H1 (cell line): ENCODE measurements at regions not wholly inside any gene's neighbourhood (a gene's known extent, or its start where the extent isn't known, plus 50 kb on each side); places are given as distances from the start of the nearest gene placed in this dataset.

Source experiments
- CTCF ChIA-PET: fragments of 300-600 bp; sonication (Branson Sonifier 250); formaldehyde crosslinking; loops from one replicate; lab custom pipeline; 2021; ENCODE audit not compliant: partially characterized antibody; lab: Charles Lee
- POLR2A ChIA-PET: fragments of 300-600 bp; sonication (Branson Sonifier 250); formaldehyde crosslinking; loops from one replicate; lab custom pipeline; 2021; ENCODE audit warnings: inconsistent platforms; ENCODE audit not compliant: partially characterized antibody; lab: Charles Lee
- DNase-seq, 2 experiments: peaks; one replicate each; pipeline versions ENCODE4 v3.0.0 to v3.0.0-alpha.2; 2010 to 2022; ENCODE audit warnings: low spot score in 2 of 2, low read depth in 1 of 2, mixed read lengths in 1 of 2
- FAIRE-seq: peaks from 2 replicates; lab custom pipeline; 2011; peaks lifted over from hg19 to GRCh38; lab: Jason Lieb, UNC
- H2AFZ ChIP-seq: 2 replicates; pipeline ENCODE4 v1.8.1; 2012; ENCODE audit warnings: low read length, inconsistent platforms
- H2AK5ac ChIP-seq: 2 replicates; pipeline ENCODE4 v1.6.1; 2013; ENCODE audit warnings: low read depth, low read length
- H2BK120ac ChIP-seq: replicated peaks from 2 replicates; pipeline ENCODE3; 2013; ENCODE audit warnings: low read depth, low read length, inconsistent platforms
- H2BK12ac ChIP-seq: 2 replicates; pipeline ENCODE4 v1.6.1; 2013; ENCODE audit warnings: low read depth, low read length
- H2BK15ac ChIP-seq: 2 replicates; pipeline ENCODE4 v1.6.1; 2013; ENCODE audit warnings: low read length
- H2BK20ac ChIP-seq: 2 replicates; pipeline ENCODE4 v1.6.1; 2013; ENCODE audit warnings: low read length
- H2BK5ac ChIP-seq: 2 replicates; pipeline ENCODE4 v1.6.1; 2013; ENCODE audit warnings: low read depth, low read length
- H3K14ac ChIP-seq: 2 replicates; pipeline ENCODE4 v1.6.1; 2013; ENCODE audit warnings: inconsistent platforms; ENCODE audit not compliant: insufficient read length
- H3K18ac ChIP-seq: 2 replicates; pipeline ENCODE4 v1.6.1; 2013; ENCODE audit warnings: low read length; ENCODE audit errors: extremely low read depth
- H3K23ac ChIP-seq: 2 replicates; pipeline ENCODE4 v1.6.1; 2013; ENCODE audit warnings: inconsistent platforms; ENCODE audit not compliant: insufficient read length
- H3K23me2 ChIP-seq: 2 replicates; pipeline ENCODE4 v1.6.1; 2013; ENCODE audit warnings: low read depth, low read length
- H3K27ac ChIP-seq: 2 replicates; pipeline ENCODE4 v1.6.1; 2011; ENCODE audit warnings: low read depth, low read length, inconsistent platforms
- H3K27me3 ChIP-seq, 4 experiments: replicated peaks in 1 of 4; 1 replicate in 1 of 4; 2 replicates in 3 of 4; pipeline versions ENCODE4 v1.6.1 to v1.8.1; 2011 to 2013; ENCODE audit warnings: low read length in 3 of 4, mild to moderate bottlenecking in 3 of 4, inconsistent platforms in 2 of 4, mixed read lengths in 2 of 4, moderate library complexity in 1 of 4; ENCODE audit not compliant: control insufficient read depth in 3 of 4, insufficient read depth in 3 of 4; ENCODE audit errors: extremely low read depth in 1 of 4
- H3K36me3 ChIP-seq, 4 experiments: 2 replicates each; pipeline versions ENCODE4 v1.6.1 to v1.8.1; 2011 to 2013; ENCODE audit warnings: mild to moderate bottlenecking in 4 of 4, low read length in 3 of 4, moderate library complexity in 2 of 4, control low read depth in 1 of 4, inconsistent platforms in 1 of 4; ENCODE audit not compliant: insufficient read depth in 4 of 4, control insufficient read depth in 2 of 4
- H3K4ac ChIP-seq: replicated peaks from 2 replicates; pipeline ENCODE3; 2013; ENCODE audit warnings: low read length, low read depth, mixed read lengths, inconsistent platforms; ENCODE audit not compliant: insufficient read length
- H3K4me1 ChIP-seq, 4 experiments: replicated peaks in 1 of 4; 1 replicate in 1 of 4; 2 replicates in 3 of 4; pipeline versions ENCODE4 v1.6.1 to v1.8.1; 2011 to 2013; ENCODE audit warnings: low read length in 3 of 4, inconsistent platforms in 2 of 4, mixed read lengths in 1 of 4; ENCODE audit not compliant: insufficient read depth in 4 of 4, control insufficient read depth in 3 of 4
- H3K4me2 ChIP-seq, 2 experiments: 2 replicates each; pipeline versions ENCODE4 v1.6.1 to v1.8.1; 2011 to 2013; ENCODE audit warnings: low read depth in 2 of 2, low read length in 2 of 2, control low read depth in 1 of 2, inconsistent platforms in 1 of 2, mild to moderate bottlenecking in 1 of 2; ENCODE audit not compliant: insufficient read depth in 1 of 2
- H3K4me3 ChIP-seq, 4 experiments: fragments of 200-600, 300-600 bp in 1 of 4; sonication (generic), shearing (Covaris generic), sonication (Bioruptor Twin) in 1 of 4; 2 replicates each; pipeline versions ENCODE4 v1.5.1 to v1.8.1; 2011 to 2016; ENCODE audit warnings: low read length in 4 of 4, low read depth in 3 of 4, control low read depth in 2 of 4, inconsistent platforms in 2 of 4, mild to moderate bottlenecking in 2 of 4, mixed read lengths in 1 of 4, moderate library complexity in 1 of 4; ENCODE audit not compliant: insufficient read depth in 2 of 4; ENCODE audit errors: extremely low read depth in 1 of 4
- H3K56ac ChIP-seq: replicated peaks from 2 replicates; pipeline ENCODE3; 2013; ENCODE audit warnings: low read depth, mild to moderate bottlenecking, mixed read lengths, low read length, inconsistent platforms; ENCODE audit not compliant: insufficient read length
- H3K79me1 ChIP-seq: 2 replicates; pipeline ENCODE4 v1.6.1; 2013; ENCODE audit warnings: low read depth, low read length, control low read depth
- H3K79me2 ChIP-seq, 2 experiments: 2 replicates each; pipeline versions ENCODE4 v1.6.1 to v1.8.1; 2012 to 2013; ENCODE audit warnings: low read length in 2 of 2, mild to moderate bottlenecking in 2 of 2, inconsistent platforms in 1 of 2; ENCODE audit not compliant: insufficient read depth in 2 of 2, control insufficient read depth in 1 of 2
- H3K9ac ChIP-seq, 4 experiments: replicated peaks in 1 of 4; 1 replicate in 1 of 4; 2 replicates in 3 of 4; pipeline versions ENCODE4 v1.6.1 to v1.8.1; 2011 to 2013; ENCODE audit warnings: low read depth in 3 of 4, low read length in 3 of 4, control low read depth in 2 of 4, mild to moderate bottlenecking in 2 of 4, moderate library complexity in 2 of 4, inconsistent platforms in 1 of 4; ENCODE audit errors: extremely low read depth in 1 of 4
- H3K9me3 ChIP-seq, 2 experiments: 2 replicates each; pipeline versions ENCODE4 v1.6.1 to v1.8.1; 2012 to 2013; ENCODE audit warnings: mild to moderate bottlenecking in 2 of 2, moderate library complexity in 2 of 2, control low read depth in 1 of 2, inconsistent platforms in 1 of 2, low read depth in 1 of 2, low read length in 1 of 2, mixed read lengths in 1 of 2; ENCODE audit not compliant: insufficient read depth in 2 of 2
- H4K20me1 ChIP-seq, 2 experiments: replicated peaks in 1 of 2; 2 replicates each; pipeline versions ENCODE3 to v1.8.1; 2011 to 2013; ENCODE audit warnings: inconsistent platforms in 2 of 2, low read length in 2 of 2, mild to moderate bottlenecking in 1 of 2; ENCODE audit not compliant: insufficient read depth in 2 of 2, control insufficient read depth in 1 of 2
- H4K5ac ChIP-seq: 2 replicates; pipeline ENCODE4 v1.6.1; 2013; ENCODE audit warnings: low read length, low read depth, mixed read lengths, inconsistent platforms; ENCODE audit not compliant: insufficient read length
- H4K8ac ChIP-seq: 2 replicates; pipeline ENCODE4 v1.8.0; 2013; ENCODE audit warnings: mild to moderate bottlenecking, moderate library complexity, low read length, inconsistent platforms; ENCODE audit not compliant: insufficient read depth; ENCODE audit errors: extremely low read depth
- H4K91ac ChIP-seq: replicated peaks from 2 replicates; pipeline ENCODE3; 2013; ENCODE audit warnings: low read length, mixed read lengths, inconsistent platforms; ENCODE audit not compliant: insufficient read length
- KDM5A ChIP-seq: fragments of 200-600 bp; IDR thresholded peaks from 2 replicates; pipeline ENCODE4 v1.7.1; 2012; ENCODE audit warnings: mild to moderate bottlenecking, low read length, inconsistent platforms, mixed read lengths
- POLR2AphosphoS5 ChIP-seq: IDR thresholded peaks from 2 replicates; pipeline ENCODE4 v1.6.1; 2011; ENCODE audit warnings: low read depth, low read length
- SIN3A ChIP-seq, 2 experiments: IDR thresholded peaks in 1 of 2; conservative IDR thresholded peaks in 1 of 2; 2 replicates each; pipeline ENCODE4 v1.6.1; 2011 to 2012; ENCODE audit warnings: low read length in 2 of 2, improper control_type of control experiment in 1 of 2, low read depth in 1 of 2, mild to moderate bottlenecking in 1 of 2
- WGBS, 2 experiments: shearing (Covaris generic) in 1 of 2; methylation state at CpG; one replicate each; pipeline versions ENCODE4 v1.1.6 to v1.1.7; 2013 to 2015; ENCODE audit warnings: low lambda C conversion rate in 2 of 2, mixed read lengths in 2 of 2, inconsistent platforms in 1 of 2, low coverage in 1 of 2, missing lambda C conversion rate in 1 of 2; ENCODE audit not compliant: insufficient replicate concordance in 2 of 2, insufficient coverage in 1 of 2, insufficient read length in 1 of 2; ENCODE audit errors: extremely low coverage in 1 of 2, missing lambda C conversion rate in 1 of 2; 5-methylcytosine and 5-hydroxymethylcytosine counted together

GRCh38 chr9:17963498-17963897 lies 384.6 kb downstream of the SH3GL2 start:
- H2AFZ ChIP-seq, result 0 out of 2 replicates have a peak overlapping the region, but pooled peaks have one; percentile 2
- no peak overlapping the region for H3K56ac ChIP-seq
- no peak overlapping the region for H4K8ac ChIP-seq
- ChIA-PET POLR2A (no interaction called here), CTCF (interaction anchor here (1.1 kb wide), 1 partner anchor 13 kb away, joined by 3 read pairs; no protein-coding TSS in a partner anchor)
- FAIRE-seq, result no peak
- no peak overlapping the region for H3K27ac ChIP-seq
- H3K23ac ChIP-seq, result no peak overlapping the region
- H2BK120ac ChIP-seq, result no peak overlapping the region
- no peaks in the 10 kb centered on the region for H3K4me1 ChIP-seq
- H2BK20ac ChIP-seq, result no peak overlapping the region
- no peaks in the 10 kb centered on the region for H3K79me1 ChIP-seq
- no peak overlapping the region for H2AK5ac ChIP-seq
- no peaks in the 10 kb centered on the region for H3K23me2 ChIP-seq
- DNase-seq, result no peak
- H3K9ac ChIP-seq, result no peak overlapping the region
- H3K36me3 ChIP-seq, result no peaks in the 10 kb centered on the region
- H4K91ac ChIP-seq, result no peak overlapping the region
- WGBS, 2 experiments, result 77% methylated on average over 5 of the region's 5 CpGs; no CpG with 5 or more reads in 1 of the 2 experiments
- TF ChIP-seq POLR2AphosphoS5, result no peak
- TF ChIP-seq SIN3A (conservative IDR thresholded peaks at IDR 0.05 in 1 of 2, IDR thresholded peaks at IDR 0.05 in 1 of 2; ENCODE audit: low read depth in 1 of 2, low read length in 2 of 2), result no peak
- TF ChIP-seq KDM5A, result no peak
- no peaks in the 10 kb centered on the region for H3K9me3 ChIP-seq
- no peak overlapping the region for H3K4me2 ChIP-seq
- H3K27me3 ChIP-seq, result no peaks in the 10 kb centered on the region
- H2BK15ac ChIP-seq, result no peak overlapping the region
- no peak overlapping the region for H2BK12ac ChIP-seq
- no peak overlapping the region for H4K5ac ChIP-seq
- H3K4ac ChIP-seq, result no peak overlapping the region
- no peak overlapping the region for H3K4me3 ChIP-seq
- no peak overlapping the region for H3K18ac ChIP-seq
- no peaks in the 10 kb centered on the region for H3K79me2 ChIP-seq
- no peak overlapping the region for H3K14ac ChIP-seq
- no peaks in the 10 kb centered on the region for H4K20me1 ChIP-seq
- no peak overlapping the region for H2BK5ac ChIP-seq
